ENCODE measurements at regions not wholly inside any gene's neighbourhood (a gene's known extent, or its start where the extent isn't known, plus 50 kb on each side); places are given as distances from the start of the nearest gene placed in this dataset.
"Not testable (repeated sequence)": the region's sequence is repeated elsewhere in the genome, so short reads cannot be mapped to it uniquely, and the experiment has no call there.

DNA sequence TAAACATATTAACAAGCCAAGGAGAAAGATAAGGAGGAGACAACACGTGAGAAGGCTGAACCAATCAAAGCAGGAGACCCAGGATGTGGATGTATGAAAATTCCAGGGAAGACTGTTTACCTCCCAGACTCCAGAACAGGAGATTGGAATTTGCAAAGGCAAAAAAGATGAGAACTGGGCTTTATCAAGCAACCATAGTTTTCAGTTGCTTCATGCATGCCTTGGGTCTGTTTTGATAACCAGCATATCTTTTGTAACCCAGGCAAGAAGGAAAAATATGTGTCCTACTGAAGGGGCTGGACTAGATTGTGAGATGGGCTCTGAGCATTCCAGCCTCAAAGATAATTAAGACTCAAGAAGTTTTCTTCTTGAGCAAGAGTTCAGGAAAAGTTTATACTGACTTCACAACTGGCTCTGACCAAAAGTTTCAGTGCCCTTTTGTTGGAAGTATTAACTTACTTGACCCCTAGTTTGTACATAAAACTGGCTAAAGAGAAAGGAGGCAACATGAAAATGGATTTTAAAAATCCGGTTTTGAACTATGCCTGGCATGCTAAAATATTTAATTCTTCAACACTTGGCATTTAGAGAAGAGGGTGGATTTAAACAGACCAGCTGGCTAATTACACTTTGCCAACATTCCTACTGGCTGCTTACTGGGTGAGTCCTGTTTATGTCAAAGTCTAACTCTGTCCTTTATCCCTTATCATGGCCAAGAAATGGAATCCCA, 79.3 kb upstream of the CD28 start:
- no peak overlapping the region for H3K4me3 ChIP-seq (ENCODE audit: low read depth, low read length)
- TF ChIP-seq, protein P1, sequence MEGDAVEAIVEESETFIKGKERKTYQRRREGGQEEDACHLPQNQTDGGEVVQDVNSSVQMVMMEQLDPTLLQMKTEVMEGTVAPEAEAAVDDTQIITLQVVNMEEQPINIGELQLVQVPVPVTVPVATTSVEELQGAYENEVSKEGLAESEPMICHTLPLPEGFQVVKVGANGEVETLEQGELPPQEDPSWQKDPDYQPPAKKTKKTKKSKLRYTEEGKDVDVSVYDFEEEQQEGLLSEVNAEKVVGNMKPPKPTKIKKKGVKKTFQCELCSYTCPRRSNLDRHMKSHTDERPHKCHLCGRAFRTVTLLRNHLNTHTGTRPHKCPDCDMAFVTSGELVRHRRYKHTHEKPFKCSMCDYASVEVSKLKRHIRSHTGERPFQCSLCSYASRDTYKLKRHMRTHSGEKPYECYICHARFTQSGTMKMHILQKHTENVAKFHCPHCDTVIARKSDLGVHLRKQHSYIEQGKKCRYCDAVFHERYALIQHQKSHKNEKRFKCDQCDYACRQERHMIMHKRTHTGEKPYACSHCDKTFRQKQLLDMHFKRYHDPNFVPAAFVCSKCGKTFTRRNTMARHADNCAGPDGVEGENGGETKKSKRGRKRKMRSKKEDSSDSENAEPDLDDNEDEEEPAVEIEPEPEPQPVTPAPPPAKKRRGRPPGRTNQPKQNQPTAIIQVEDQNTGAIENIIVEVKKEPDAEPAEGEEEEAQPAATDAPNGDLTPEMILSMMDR (IDR thresholded peaks at IDR 0.05; ENCODE audit: borderline replicate concordance, insufficient read depth, low read depth, low read length): no peak

DNA sequence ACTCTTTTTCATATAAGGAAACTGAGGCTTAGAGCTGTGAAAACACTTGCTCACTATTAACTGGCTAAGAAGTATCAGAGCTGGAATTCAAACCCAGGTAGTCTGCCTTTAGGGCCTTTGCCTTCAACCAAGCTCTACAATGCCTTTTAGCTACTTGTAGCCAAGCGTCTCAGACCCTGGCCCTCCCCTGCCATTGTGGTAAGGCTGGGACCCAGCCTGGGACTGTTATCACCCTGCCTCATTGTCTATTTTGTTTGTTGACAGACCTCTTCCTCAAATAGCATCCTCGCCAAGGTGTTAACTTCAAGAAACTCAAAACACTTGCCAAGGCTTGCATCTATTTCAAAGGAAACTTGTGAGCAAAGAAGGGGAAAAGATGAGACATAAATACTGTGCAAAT, 76.7 kb upstream of the CD28 start:
- TF ChIP-seq, protein P1 (IDR thresholded peaks at IDR 0.05; ENCODE audit: borderline replicate concordance, insufficient read depth, low read depth, low read length): no peak
- H3K4me3 ChIP-seq (ENCODE audit: low read depth, low read length): no peak overlapping the region

DNA sequence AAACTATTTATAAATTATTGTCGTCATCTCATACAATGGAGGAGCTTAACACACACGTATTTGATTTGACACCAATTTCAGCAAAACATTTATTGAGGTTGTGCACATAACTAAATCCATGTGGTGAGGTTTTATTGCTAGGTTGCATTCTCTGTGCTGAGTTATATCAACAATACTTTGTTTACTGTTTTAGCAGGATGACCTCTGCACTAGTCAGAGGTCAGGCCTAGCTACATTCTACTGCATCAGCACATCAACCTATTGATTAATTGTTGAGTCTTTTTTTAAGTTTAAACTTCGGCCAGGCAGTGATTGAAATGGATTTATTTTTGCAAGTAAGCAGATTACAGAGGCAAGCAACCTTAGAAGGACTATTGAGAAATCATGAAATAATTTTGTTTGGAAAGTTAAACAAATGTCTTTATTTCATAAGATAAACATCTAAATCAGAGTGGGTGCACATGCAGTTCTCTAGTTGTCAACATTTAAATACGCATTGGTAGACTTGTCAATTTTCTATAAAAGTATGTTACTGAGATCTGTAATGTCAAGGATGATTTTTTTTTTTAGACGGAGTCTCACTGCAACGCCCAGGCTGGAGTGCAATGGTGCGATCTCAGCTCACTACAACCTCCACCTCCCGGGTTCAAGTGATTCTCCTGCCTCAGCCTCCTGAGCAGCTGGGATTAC, 75.2 kb upstream of the CD28 start:
- TF ChIP-seq, protein P1 (IDR thresholded peaks at IDR 0.05; ENCODE audit: borderline replicate concordance, insufficient read depth, low read depth, low read length): no peak
- no peak overlapping the region for H3K4me3 ChIP-seq (ENCODE audit: low read depth, low read length)

DNA sequence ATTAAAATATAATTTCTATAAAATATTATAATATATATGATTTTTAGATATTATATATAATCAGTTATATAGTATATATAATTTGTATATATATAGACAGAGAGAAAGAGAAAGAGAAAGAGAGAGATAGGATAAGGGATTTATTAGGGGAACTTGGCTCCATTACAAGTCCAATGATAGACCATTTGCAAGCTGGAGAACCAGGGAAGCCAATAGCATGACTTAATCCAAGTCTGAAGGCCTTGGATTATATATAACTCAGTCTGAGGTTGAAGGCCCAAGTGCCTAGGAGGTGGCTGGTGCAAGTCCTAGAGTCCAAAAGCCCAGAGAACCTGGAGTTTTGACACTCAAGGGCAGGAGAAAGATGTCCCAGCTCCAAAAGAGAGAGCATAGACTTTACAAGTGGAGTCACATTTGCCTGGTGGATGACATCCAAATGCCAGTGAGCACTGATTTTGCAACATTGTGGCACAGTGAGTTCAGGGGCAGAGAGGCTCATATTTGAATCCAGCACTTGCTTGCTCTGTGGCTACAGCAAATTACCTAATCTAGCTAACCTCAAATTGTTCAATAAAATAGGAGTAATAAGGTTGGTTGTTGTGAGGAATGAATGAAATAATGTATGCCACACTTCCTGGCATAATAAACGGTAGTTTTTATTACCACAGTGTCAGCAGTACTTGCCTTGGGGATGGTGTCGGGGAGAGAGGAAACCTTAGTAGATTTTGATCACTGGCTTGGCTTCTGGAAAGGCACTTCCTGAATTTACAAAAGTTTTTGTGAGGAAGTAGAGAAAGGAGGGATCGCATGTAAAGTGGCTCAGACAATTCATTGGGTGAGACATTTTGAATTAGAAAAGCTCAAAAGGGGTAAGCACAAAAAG, 69.6 kb upstream of the CD28 start:
- no peak overlapping the region for H3K4me3 ChIP-seq (ENCODE audit: low read depth, low read length)
- TF ChIP-seq, protein P1 (IDR thresholded peaks at IDR 0.05; ENCODE audit: borderline replicate concordance, insufficient read depth, low read depth, low read length): no peak

DNA sequence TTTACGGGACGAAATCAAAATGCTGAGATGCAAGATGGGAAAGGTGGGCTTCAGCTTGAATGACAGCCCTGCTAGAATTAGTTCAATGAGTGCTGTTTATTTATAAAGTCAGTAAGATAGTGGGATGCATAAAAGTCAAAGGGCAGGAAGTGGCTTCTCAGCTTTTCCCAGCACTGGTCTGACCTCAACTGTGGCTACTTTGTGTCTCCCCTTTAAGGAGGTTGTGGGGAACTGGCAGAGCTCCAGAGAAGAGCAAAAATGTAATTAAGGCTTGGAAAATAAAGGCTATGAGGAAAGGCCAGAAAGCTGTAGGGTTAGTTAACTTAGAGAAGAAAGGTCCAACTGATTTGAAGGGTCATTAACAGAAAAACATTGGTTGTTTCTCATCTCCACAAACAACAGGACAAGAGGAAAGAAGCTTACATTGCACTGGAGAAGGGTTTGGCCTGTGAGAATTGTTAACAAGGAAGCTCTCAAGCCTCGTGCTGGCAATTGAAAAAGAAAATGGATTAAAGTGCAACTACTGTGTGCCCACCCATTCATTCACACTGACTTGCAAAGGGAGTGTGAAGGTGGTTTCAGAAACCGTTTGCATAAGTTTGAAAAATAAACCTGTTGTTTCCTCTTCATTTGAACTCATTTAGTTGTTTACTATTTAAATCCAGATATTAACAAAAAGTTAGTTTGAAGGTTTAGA, 68.8 kb upstream of the CD28 start:
- no peak overlapping the region for H3K4me3 ChIP-seq (ENCODE audit: low read depth, low read length)
- TF ChIP-seq, protein P1 (IDR thresholded peaks at IDR 0.05; ENCODE audit: borderline replicate concordance, insufficient read depth, low read depth, low read length): no peak

DNA sequence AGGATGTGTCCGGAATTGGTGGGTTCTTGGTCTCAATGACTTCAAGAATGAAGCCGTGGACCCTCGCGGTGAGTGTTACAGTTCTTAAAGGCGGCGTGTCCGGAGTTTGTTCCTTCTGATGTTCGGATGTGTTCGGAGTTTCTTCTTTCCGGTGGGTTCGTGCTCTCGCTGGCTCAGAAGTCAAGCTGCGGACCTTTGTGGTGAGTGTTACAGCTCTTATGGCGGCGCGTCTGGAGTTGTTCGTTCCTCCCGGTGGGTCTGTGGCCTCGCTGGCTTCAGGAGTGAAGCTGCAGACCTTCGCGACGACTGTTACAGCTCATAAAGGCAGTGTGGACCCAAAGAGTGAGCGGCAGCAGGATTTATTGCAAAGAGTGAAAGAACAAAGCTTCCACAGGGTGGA, 64.6 kb upstream of the CD28 start:
- not testable (repeated sequence) for H3K4me3 ChIP-seq (ENCODE audit: low read depth, low read length)

DNA sequence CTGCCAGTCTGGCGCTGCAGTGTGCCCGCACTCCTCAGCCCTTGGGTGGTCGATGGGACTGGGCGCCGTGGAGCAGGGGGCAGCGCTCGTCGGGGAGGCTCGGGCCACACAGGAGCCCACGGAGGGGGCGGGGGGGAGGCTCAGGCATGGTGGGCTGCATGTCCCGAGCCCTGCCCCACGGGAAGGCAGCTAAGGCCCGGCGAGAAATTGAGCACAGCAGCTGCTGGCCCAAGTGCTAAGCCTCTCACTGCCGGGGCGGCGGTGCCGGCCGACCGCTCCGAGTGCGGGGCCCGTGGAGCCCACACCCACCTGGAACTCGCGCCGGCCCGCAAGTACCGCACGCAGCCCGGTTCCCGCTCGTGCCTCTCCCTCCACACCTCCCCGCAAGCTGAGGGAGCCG, 63.6 kb upstream of the CD28 start:
- H3K4me3 ChIP-seq (ENCODE audit: low read depth, low read length): not testable (repeated sequence)
